ENCODE measurements at regions not wholly inside any gene's neighbourhood (a gene's known extent, or its start where the extent isn't known, plus 50 kb on each side); places are given as distances from the start of the nearest gene placed in this dataset.

- TF ChIP-seq POLR2A (IDR thresholded peaks at IDR 0.05; ENCODE audit: control extremely low read depth in 1 of 2, low read depth in 2 of 2, low read length in 2 of 2) (no peak), TCF12 (IDR thresholded peaks at IDR 0.05; ENCODE audit: low read depth, low read length) (no peak), POLR2AphosphoS5 (IDR thresholded peaks at IDR 0.05; ENCODE audit: low read depth, low read length) (no peak), CTCF (IDR thresholded peaks at IDR 0.05; ENCODE audit: control extremely low read depth in 1 of 3, insufficient read depth in 1 of 3, low read depth in 1 of 3, low read length in 3 of 3) (no peak), MAX (IDR thresholded peaks at IDR 0.05) (no peak), EZH2 (IDR thresholded peaks at IDR 0.05; ENCODE audit: low read depth, low read length, severe bottlenecking) (no peak), E2F6 (IDR thresholded peaks at IDR 0.05) (no peak), BRCA1 (IDR thresholded peaks at IDR 0.05; ENCODE audit: low read depth, low read length) (no peak)
Measured at GRCh38 chrY:20648265-20648664, 72.7 kb downstream of the EIF1AY start.
